CD14-positive monocyte (primary cell): ENCODE measurements at regions not wholly inside any gene's neighbourhood (a gene's known extent, or its start where the extent isn't known, plus 50 kb on each side); places are given as distances from the start of the nearest gene placed in this dataset.

Experiments used
- DNase-seq, 3 donors: peaks; one replicate each; pipeline ENCODE4 v3.0.0-alpha.2; 2011 to 2022
- H2AFZ ChIP-seq: 2 replicates; pipeline ENCODE4 v1.6.0; 2012; ENCODE audit warnings: mild to moderate bottlenecking, low read depth, low read length, inconsistent platforms; ENCODE audit not compliant: insufficient read depth, poor library complexity, severe bottlenecking
- H3K27ac ChIP-seq, 2 donors: 1 replicate in 1 of 2; 2 replicates in 1 of 2; pipeline ENCODE4 v1.5.1; 2012 to 2013; ENCODE audit warnings: low read length in 2 of 2, control low read depth in 1 of 2, inconsistent platforms in 1 of 2, low read depth in 1 of 2, mild to moderate bottlenecking in 1 of 2
- H3K27me3 ChIP-seq, 2 donors: one replicate each; pipeline versions ENCODE4 v1.6.0 to v1.6.1; 2011 to 2013; ENCODE audit warnings: low read length in 2 of 2; ENCODE audit not compliant: control insufficient read depth in 2 of 2, insufficient read depth in 2 of 2
- H3K36me3 ChIP-seq, 2 donors: replicated peaks in 1 of 2; 1 replicate in 1 of 2; 2 replicates in 1 of 2; pipeline versions ENCODE4 v1.5.1 to v1.6.1; 2012 to 2013; ENCODE audit warnings: low read length in 2 of 2, control low read depth in 1 of 2, inconsistent platforms in 1 of 2, mild to moderate bottlenecking in 1 of 2; ENCODE audit not compliant: insufficient read depth in 2 of 2, control insufficient read depth in 1 of 2
- H3K4me1 ChIP-seq, 2 donors: 1 replicate in 1 of 2; 2 replicates in 1 of 2; pipeline versions ENCODE4 v1.5.1 to v1.6.1; 2012 to 2013; ENCODE audit warnings: low read length in 2 of 2, control low read depth in 1 of 2, inconsistent platforms in 1 of 2, mild to moderate bottlenecking in 1 of 2, moderate library complexity in 1 of 2; ENCODE audit not compliant: insufficient read depth in 2 of 2, control insufficient read depth in 1 of 2
- H3K4me2 ChIP-seq: replicated peaks from 2 replicates; pipeline ENCODE3; 2012; ENCODE audit warnings: low read length, moderate library complexity, mild to moderate bottlenecking; ENCODE audit not compliant: poor library complexity, severe bottlenecking; ENCODE audit errors: extremely low read depth
- H3K4me3 ChIP-seq, 3 experiments: fragments of 200-600 bp in 1 of 3; sonication (generic) in 1 of 3; replicated peaks in 1 of 3; 1 replicate in 2 of 3; 2 replicates in 1 of 3; pipeline ENCODE4 v1.5.1; 2011 to 2013; ENCODE audit warnings: low read length in 3 of 3, mild to moderate bottlenecking in 3 of 3, control low read depth in 2 of 3, low read depth in 2 of 3, inconsistent platforms in 1 of 3, moderate library complexity in 1 of 3
- H3K79me2 ChIP-seq: 2 replicates; pipeline ENCODE4 v1.6.0; 2012; ENCODE audit warnings: mild to moderate bottlenecking, control low read depth, inconsistent platforms, low read length, moderate library complexity; ENCODE audit not compliant: insufficient read depth
- H3K9ac ChIP-seq: 2 replicates; pipeline ENCODE4 v1.6.0; 2017; ENCODE audit warnings: low read length, mild to moderate bottlenecking; ENCODE audit not compliant: insufficient read depth, poor library complexity, severe bottlenecking
- H3K9me3 ChIP-seq, 2 donors: replicated peaks in 1 of 2; 1 replicate in 1 of 2; 2 replicates in 1 of 2; pipeline versions ENCODE4 v1.5.1 to v1.6.1; 2012 to 2013; ENCODE audit warnings: low read length in 2 of 2, control low read depth in 1 of 2; ENCODE audit not compliant: control insufficient read depth in 1 of 2, insufficient read depth in 1 of 2
- H4K20me1 ChIP-seq: 2 replicates; pipeline ENCODE4 v1.6.0; 2012; ENCODE audit warnings: mild to moderate bottlenecking, low read length, control low read depth, moderate library complexity; ENCODE audit not compliant: insufficient read depth
- H3K27ac Mint-ChIP-seq, 7 donors: one replicate each; pipeline ENCODE4 v1.8.0; 2020; ENCODE audit warnings: mild to moderate bottlenecking in 7 of 7, mixed read lengths in 7 of 7, moderate library complexity in 6 of 7, inconsistent platforms in 2 of 7
- H3K27me3 Mint-ChIP-seq, 3 donors: one replicate each; pipeline ENCODE4 v1.8.0; 2021 to 2022; ENCODE audit warnings: low read depth in 3 of 3, mild to moderate bottlenecking in 3 of 3, mixed read lengths in 3 of 3, moderate library complexity in 3 of 3, inconsistent platforms in 1 of 3
- H3K36me3 Mint-ChIP-seq, 2 donors: one replicate each; pipeline ENCODE4 v1.8.0; 2020; ENCODE audit warnings: mixed read lengths in 2 of 2, inconsistent platforms in 1 of 2, mild to moderate bottlenecking in 1 of 2
- H3K4me1 Mint-ChIP-seq: one replicate; pipeline ENCODE4 v1.8.0; 2020; ENCODE audit warnings: mild to moderate bottlenecking, mixed read lengths
- H3K4me3 Mint-ChIP-seq, 2 donors: one replicate each; pipeline ENCODE4 v1.8.0; 2020; ENCODE audit warnings: mild to moderate bottlenecking in 2 of 2, mixed read lengths in 2 of 2, moderate library complexity in 1 of 2
- H3K9me3 Mint-ChIP-seq, 7 donors: one replicate each; pipeline ENCODE4 v1.8.0; 2020 to 2022; ENCODE audit warnings: mixed read lengths in 7 of 7, mild to moderate bottlenecking in 6 of 7, moderate library complexity in 6 of 7, inconsistent platforms in 2 of 7
- CTCF ChIP-seq: fragments of 200-600 bp; IDR thresholded peaks from one replicate; pipeline ENCODE4 v1.8.0; 2022; ENCODE audit warnings: antibody characterized with exemption, mild to moderate bottlenecking
- WGBS: methylation state at CpG from one replicate; pipeline ENCODE4 v1.1.5; 2013; ENCODE audit warnings: missing lambda C conversion rate; ENCODE audit not compliant: insufficient coverage; 5-methylcytosine and 5-hydroxymethylcytosine counted together
- intact Hi-C, 2 donors: fragments of 100-400 bp; cut with micrococcal nuclease; formaldehyde crosslinking; loops; one replicate each; pipeline versions ENCODE4 v1.15.0 to v1.15.1; 2023

- no peak for TF ChIP-seq CTCF
- H2AFZ ChIP-seq, result no peak overlapping the region
- no peak for DNase-seq
- no peak overlapping the region for H3K9ac ChIP-seq
- H3K36me3 ChIP-seq, result no peaks in the 10 kb centered on the region
- H3K4me1 ChIP-seq, result peaks cover 9 to 11% of the 10 kb centered on the region in 2 donors
- Mint-ChIP-seq H3K27me3 (peaks cover 0 to 7% (median 0%) of the 10 kb centered on the region in 3 donors), H3K36me3 (no peaks in the 10 kb centered on the region), H3K4me3 (no peak overlapping the region), H3K4me1 (peaks cover 6% of the 10 kb centered on the region), H3K27ac (peak overlapping the region in 5 of 7 donors; percentile 7 to 69 (median 21)), H3K9me3 (peaks cover 0 to 3% (median 0%) of the 10 kb centered on the region in 7 donors)
- no peaks in the 10 kb centered on the region for H3K79me2 ChIP-seq
- WGBS, result 83% methylated on average over 1 of the region's 3 CpGs
- H3K4me3 ChIP-seq, result no peak overlapping the region
- intact Hi-C loops, result loop anchor here in 1 of 2 donors (10.0 kb wide), 1 partner anchor 278 kb away; the partner anchor contains the start of genes ATP5PF and GABPA
- no peak overlapping the region for H3K4me2 ChIP-seq
- no peaks in the 10 kb centered on the region for H3K9me3 ChIP-seq
- no peaks in the 10 kb centered on the region for H3K27me3 ChIP-seq
- H3K27ac ChIP-seq, result peak overlapping the region in 1 of 2 donors; percentile 43
- no peaks in the 10 kb centered on the region for H4K20me1 ChIP-seq
Observed at GRCh38 chr21:25456672-25457071, 150.6 kb downstream of the MRPL39 start.

- H2AFZ ChIP-seq, result no peak overlapping the region
- Mint-ChIP-seq H3K36me3 (no peaks in the 10 kb centered on the region), H3K27ac (no peak overlapping the region), H3K4me3 (no peak overlapping the region), H3K4me1 (peaks cover 6% of the 10 kb centered on the region), H3K9me3 (peaks cover 2 to 14% (median 10%) of the 10 kb centered on the region in 7 donors), H3K27me3 (peaks cover 0 to 2% (median 1%) of the 10 kb centered on the region in 3 donors)
- no peaks in the 10 kb centered on the region for H4K20me1 ChIP-seq
- H3K36me3 ChIP-seq, result no peaks in the 10 kb centered on the region
- peaks cover 9 to 11% of the 10 kb centered on the region in 2 donors for H3K4me1 ChIP-seq
- no peak overlapping the region for H3K4me2 ChIP-seq
- no peak for DNase-seq
- no peaks in the 10 kb centered on the region for H3K79me2 ChIP-seq
- peaks cover 0 to 8% of the 10 kb centered on the region in 2 donors for H3K9me3 ChIP-seq
- H3K9ac ChIP-seq, result no peak overlapping the region
- H3K27ac ChIP-seq, result no peak overlapping the region
- H3K27me3 ChIP-seq, result no peaks in the 10 kb centered on the region
- intact Hi-C loops, result loop anchor here in 1 of 2 donors (10.0 kb wide), 1 partner anchor 281 kb away; the partner anchor contains the start of genes ATP5PF and GABPA
- TF ChIP-seq CTCF, result no peak
- no peak overlapping the region for H3K4me3 ChIP-seq
Observed at GRCh38 chr21:25453524-25453923, 153.8 kb downstream of the MRPL39 start.
